Fibroblast of lung (primary cell): ENCODE measurements at regions not wholly inside any gene's neighbourhood (a gene's known extent, or its start where the extent isn't known, plus 50 kb on each side); places are given as distances from the start of the nearest gene placed in this dataset.

Experiments used
- DNase-seq, 2 donors: peaks; one replicate each; pipeline versions ENCODE4 v3.0.0 to v3.0.0-alpha.2; 2010; ENCODE audit warnings: low read depth in 2 of 2
- H2AFZ ChIP-seq: 2 replicates; pipeline ENCODE4 v1.5.1; 2012; ENCODE audit warnings: low read length, control low read depth, inconsistent platforms
- H3K27ac ChIP-seq: 2 replicates; pipeline ENCODE4 v1.5.1; 2011; ENCODE audit warnings: low read length, control low read depth; ENCODE audit not compliant: insufficient read depth
- H3K27me3 ChIP-seq: 2 replicates; pipeline ENCODE4 v1.5.1; 2011; ENCODE audit warnings: mild to moderate bottlenecking, low read length; ENCODE audit not compliant: control insufficient read depth, insufficient read depth
- H3K36me3 ChIP-seq: 2 replicates; pipeline ENCODE4 v1.5.1; 2011; ENCODE audit warnings: low read length; ENCODE audit not compliant: control insufficient read depth, insufficient read depth
- H3K4me1 ChIP-seq: 2 replicates; pipeline ENCODE4 v1.5.1; 2011; ENCODE audit warnings: low read length; ENCODE audit not compliant: control insufficient read depth, insufficient read depth; ENCODE audit errors: extremely low read depth
- H3K4me2 ChIP-seq: 2 replicates; pipeline ENCODE4 v1.5.1; 2011; ENCODE audit warnings: low read length, control low read depth; ENCODE audit not compliant: insufficient read depth; ENCODE audit errors: extremely low read depth
- H3K4me3 ChIP-seq, 4 experiments: fragments of 200-600 bp in 1 of 4; sonication (generic) in 1 of 4; replicated peaks in 1 of 4; 2 replicates each; pipeline ENCODE4 v1.5.1; 2011 to 2016; ENCODE audit warnings: low read length in 4 of 4, low read depth in 3 of 4, mild to moderate bottlenecking in 3 of 4, control low read depth in 2 of 4, inconsistent platforms in 1 of 4, mixed read lengths in 1 of 4; ENCODE audit not compliant: insufficient read depth in 1 of 4; ENCODE audit errors: control extremely low read depth in 1 of 4
- H3K79me2 ChIP-seq: 2 replicates; pipeline ENCODE4 v1.5.1; 2012; ENCODE audit warnings: mild to moderate bottlenecking, low read length, inconsistent platforms; ENCODE audit not compliant: control insufficient read depth, insufficient read depth
- H3K9ac ChIP-seq: 2 replicates; pipeline ENCODE4 v1.5.1; 2011; ENCODE audit warnings: mild to moderate bottlenecking, low read length, control low read depth; ENCODE audit not compliant: insufficient read depth
- H3K9me3 ChIP-seq: 2 replicates; pipeline ENCODE4 v1.5.1; 2012; ENCODE audit warnings: low read depth, low read length; ENCODE audit not compliant: control insufficient read depth, insufficient read depth
- H4K20me1 ChIP-seq: 2 replicates; pipeline ENCODE4 v1.5.1; 2011; ENCODE audit warnings: low read length; ENCODE audit not compliant: control insufficient read depth, insufficient read depth; ENCODE audit errors: extremely low read depth
- CTCF ChIP-seq, 2 donors: IDR thresholded peaks in 1 of 2; conservative IDR thresholded peaks in 1 of 2; 1 replicate in 1 of 2; 2 replicates in 1 of 2; pipeline ENCODE4 v1.5.1; 2011 to 2012; ENCODE audit warnings: low read length in 2 of 2, control low read depth in 1 of 2, inconsistent platforms in 1 of 2, low read depth in 1 of 2, mild to moderate bottlenecking in 1 of 2
- EZH2 ChIP-seq: IDR thresholded peaks from 2 replicates; pipeline ENCODE4 v1.5.1; 2012; ENCODE audit warnings: low read length, control low read depth, mild to moderate bottlenecking; ENCODE audit errors: missing control alignments

GRCh38 chr13:90801621-90802020, 545.9 kb upstream of the MIR17HG start:
- H3K27me3 ChIP-seq: no peaks in the 10 kb centered on the region
- H3K79me2 ChIP-seq: no peaks in the 10 kb centered on the region
- no peaks in the 10 kb centered on the region for H3K36me3 ChIP-seq
- H3K4me2 ChIP-seq: no peak overlapping the region
- no peaks in the 10 kb centered on the region for H3K9me3 ChIP-seq
- H2AFZ ChIP-seq: no peak overlapping the region
- H3K4me1 ChIP-seq: no peaks in the 10 kb centered on the region
- H3K27ac ChIP-seq: no peak overlapping the region
- no peak overlapping the region for H3K4me3 ChIP-seq
- no peaks in the 10 kb centered on the region for H4K20me1 ChIP-seq
- no peak for TF ChIP-seq CTCF (conservative IDR thresholded peaks at IDR 0.05 in 1 of 2, IDR thresholded peaks at IDR 0.05 in 1 of 2; ENCODE audit: low read depth in 1 of 2, low read length in 2 of 2)
- TF ChIP-seq EZH2: no peak
- no peak for DNase-seq
- no peak overlapping the region for H3K9ac ChIP-seq

DNA sequence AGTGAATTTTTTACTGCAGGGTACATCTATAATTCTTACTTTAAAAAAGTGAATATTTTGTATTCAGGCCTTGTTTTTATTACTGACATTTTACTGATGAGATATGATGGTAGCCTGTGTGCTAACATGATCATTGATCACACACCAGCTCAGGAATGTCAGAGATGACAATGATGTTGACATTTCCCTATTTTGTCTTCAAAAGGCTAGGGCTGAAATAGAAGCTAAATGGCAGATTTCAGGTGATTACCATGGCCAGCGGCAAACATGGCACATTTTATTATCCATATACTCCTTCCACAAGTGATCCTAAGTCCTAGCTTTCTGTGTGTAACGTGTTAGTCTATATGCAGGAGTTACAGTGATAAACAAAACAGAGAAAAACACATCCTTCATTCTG, 544.3 kb upstream of the MIR17HG start:
- no peak for TF ChIP-seq CTCF (conservative IDR thresholded peaks at IDR 0.05 in 1 of 2, IDR thresholded peaks at IDR 0.05 in 1 of 2; ENCODE audit: low read depth in 1 of 2, low read length in 2 of 2)
- no peak for TF ChIP-seq EZH2
- no peaks in the 10 kb centered on the region for H3K9me3 ChIP-seq
- H3K79me2 ChIP-seq: no peaks in the 10 kb centered on the region
- no peak overlapping the region for H3K4me3 ChIP-seq
- DNase-seq: no peak
- H3K4me1 ChIP-seq: no peaks in the 10 kb centered on the region
- H3K4me2 ChIP-seq: no peak overlapping the region
- no peaks in the 10 kb centered on the region for H3K27me3 ChIP-seq
- no peaks in the 10 kb centered on the region for H3K36me3 ChIP-seq
- H3K27ac ChIP-seq: no peak overlapping the region
- H4K20me1 ChIP-seq: no peaks in the 10 kb centered on the region
- H2AFZ ChIP-seq: no peak overlapping the region
- H3K9ac ChIP-seq: no peak overlapping the region

- H3K9me3 ChIP-seq: no peaks in the 10 kb centered on the region
- H3K36me3 ChIP-seq: no peaks in the 10 kb centered on the region
- no peak overlapping the region for H3K4me3 ChIP-seq
- H3K4me1 ChIP-seq: no peaks in the 10 kb centered on the region
- no peaks in the 10 kb centered on the region for H4K20me1 ChIP-seq
- no peak for DNase-seq
- H3K79me2 ChIP-seq: no peaks in the 10 kb centered on the region
- H2AFZ ChIP-seq: no peak overlapping the region
- no peak overlapping the region for H3K4me2 ChIP-seq
- no peak overlapping the region for H3K27ac ChIP-seq
- no peaks in the 10 kb centered on the region for H3K27me3 ChIP-seq
- TF ChIP-seq EZH2 (no peak), CTCF (conservative IDR thresholded peaks at IDR 0.05 in 1 of 2, IDR thresholded peaks at IDR 0.05 in 1 of 2; ENCODE audit: low read depth in 1 of 2, low read length in 2 of 2) (no peak)
- no peak overlapping the region for H3K9ac ChIP-seq
These were observed 541.4 kb upstream of the MIR17HG start for GRCh38 chr13:90806016-90806615.
